Nephron (organoid): ENCODE measurements at regions not wholly inside any gene's neighbourhood (a gene's known extent, or its start where the extent isn't known, plus 50 kb on each side); places are given as distances from the start of the nearest gene placed in this dataset.

ENCODE experiments used
- H3K27ac Mint-ChIP-seq, 3 experiments: 2 replicates each; pipeline ENCODE4 v1.8.0; 2020; ENCODE audit warnings: mixed read lengths in 3 of 3, mild to moderate bottlenecking in 2 of 3, moderate library complexity in 1 of 3
- H3K27me3 Mint-ChIP-seq: 2 replicates; pipeline ENCODE4 v1.8.0; 2021; ENCODE audit warnings: low read depth, mild to moderate bottlenecking, moderate library complexity, mixed read lengths
- H3K36me3 Mint-ChIP-seq: 2 replicates; pipeline ENCODE4 v1.8.0; 2020; ENCODE audit warnings: low read depth, mixed read lengths
- H3K4me1 Mint-ChIP-seq: 2 replicates; pipeline ENCODE4 v1.8.0; 2020; ENCODE audit warnings: mixed read lengths
- H3K4me3 Mint-ChIP-seq, 3 experiments: 2 replicates each; pipeline ENCODE4 v1.8.0; 2020; ENCODE audit warnings: mild to moderate bottlenecking in 3 of 3, mixed read lengths in 3 of 3, moderate library complexity in 2 of 3
- H3K9me3 Mint-ChIP-seq: 2 replicates; pipeline ENCODE4 v1.8.0; 2020; ENCODE audit warnings: mixed read lengths
- TF ChIP-seq, protein P1 (sequence below), 3 experiments: fragments of 200-600 bp; sonication (generic); IDR thresholded peaks; one replicate each; pipeline ENCODE4 v1.5.0; 2021; ENCODE audit warnings: antibody characterized with exemption in 3 of 3; ENCODE audit not compliant: unreplicated experiment in 3 of 3

DNA sequence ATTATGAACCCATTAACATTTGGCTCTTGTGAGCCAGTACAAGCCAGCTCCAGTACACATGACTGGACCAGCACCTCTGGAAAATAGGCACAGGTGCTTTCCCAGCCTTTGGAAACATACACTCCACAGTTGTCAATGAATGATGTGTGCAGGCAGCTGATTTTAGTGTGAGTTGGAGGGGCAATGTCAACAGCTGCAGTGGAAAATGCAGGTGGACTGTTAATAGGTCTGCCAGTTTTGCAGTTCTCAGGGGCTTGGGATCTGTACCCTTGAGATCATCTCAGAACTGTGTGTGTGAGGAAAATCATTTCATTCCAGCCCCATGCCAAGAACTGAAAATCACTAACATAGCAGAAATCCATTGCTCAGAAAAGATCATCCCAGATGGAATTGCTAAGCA, 81.7 kb upstream of the CHRDL1 start:
- H3K27me3 Mint-ChIP-seq, result peaks cover 4% of the 10 kb centered on the region
- no peak overlapping the region for H3K4me3 Mint-ChIP-seq
- no peaks in the 10 kb centered on the region for H3K36me3 Mint-ChIP-seq

DNA sequence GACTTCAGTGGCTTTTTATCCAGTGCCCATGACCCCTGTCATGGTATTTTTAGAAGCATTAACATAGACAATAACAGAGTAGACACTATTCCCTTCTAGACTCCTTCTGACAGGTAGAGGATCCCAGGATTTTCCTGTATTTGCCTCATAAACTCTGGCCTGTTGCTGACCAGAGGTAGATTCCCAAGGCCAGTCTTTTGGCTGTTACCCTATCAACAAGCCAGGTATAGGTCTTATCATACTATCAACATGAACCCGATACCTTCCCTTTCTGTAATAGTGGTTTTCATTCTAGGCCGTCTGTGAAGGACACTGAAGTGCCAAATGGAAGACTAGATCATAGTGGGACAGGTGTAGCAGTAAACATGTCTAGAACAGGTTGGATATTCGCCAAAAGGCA, 76.2 kb upstream of the CHRDL1 start:
- no peak overlapping the region for H3K27ac Mint-ChIP-seq
- peaks cover 2% of the 10 kb centered on the region for H3K9me3 Mint-ChIP-seq
- H3K36me3 Mint-ChIP-seq, result no peaks in the 10 kb centered on the region

More for the DNA sequence above, 81.7 kb upstream of the CHRDL1 start:
- TF ChIP-seq, protein P1, sequence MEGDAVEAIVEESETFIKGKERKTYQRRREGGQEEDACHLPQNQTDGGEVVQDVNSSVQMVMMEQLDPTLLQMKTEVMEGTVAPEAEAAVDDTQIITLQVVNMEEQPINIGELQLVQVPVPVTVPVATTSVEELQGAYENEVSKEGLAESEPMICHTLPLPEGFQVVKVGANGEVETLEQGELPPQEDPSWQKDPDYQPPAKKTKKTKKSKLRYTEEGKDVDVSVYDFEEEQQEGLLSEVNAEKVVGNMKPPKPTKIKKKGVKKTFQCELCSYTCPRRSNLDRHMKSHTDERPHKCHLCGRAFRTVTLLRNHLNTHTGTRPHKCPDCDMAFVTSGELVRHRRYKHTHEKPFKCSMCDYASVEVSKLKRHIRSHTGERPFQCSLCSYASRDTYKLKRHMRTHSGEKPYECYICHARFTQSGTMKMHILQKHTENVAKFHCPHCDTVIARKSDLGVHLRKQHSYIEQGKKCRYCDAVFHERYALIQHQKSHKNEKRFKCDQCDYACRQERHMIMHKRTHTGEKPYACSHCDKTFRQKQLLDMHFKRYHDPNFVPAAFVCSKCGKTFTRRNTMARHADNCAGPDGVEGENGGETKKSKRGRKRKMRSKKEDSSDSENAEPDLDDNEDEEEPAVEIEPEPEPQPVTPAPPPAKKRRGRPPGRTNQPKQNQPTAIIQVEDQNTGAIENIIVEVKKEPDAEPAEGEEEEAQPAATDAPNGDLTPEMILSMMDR (IDR thresholded peaks at IDR 0.05; ENCODE audit: unreplicated experiment in 3 of 3), result no peak
- H3K27ac Mint-ChIP-seq, result no peak overlapping the region
- peaks cover 15% of the 10 kb centered on the region for H3K9me3 Mint-ChIP-seq
- peaks cover 7% of the 10 kb centered on the region for H3K4me1 Mint-ChIP-seq

DNA sequence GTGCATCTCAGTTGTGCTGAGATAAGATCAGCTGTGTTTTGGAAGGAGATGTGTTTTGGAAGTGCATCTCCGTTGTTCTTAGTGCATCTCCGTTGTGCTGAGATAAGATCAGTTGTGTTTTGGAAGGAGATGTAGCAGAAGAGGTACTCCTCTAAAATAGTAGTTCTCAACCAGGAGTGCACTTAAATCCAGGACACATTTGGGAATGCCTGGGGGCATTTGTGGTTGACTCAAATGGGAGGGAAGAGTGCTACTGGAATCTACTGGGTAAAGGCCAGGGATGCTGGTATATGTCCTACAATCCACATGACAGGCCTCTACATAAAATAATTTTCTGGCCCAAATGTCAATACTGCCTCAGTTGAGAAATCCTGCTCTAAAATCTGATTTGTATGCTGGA, 70.8 kb upstream of the CHRDL1 start:
- peaks cover 7% of the 10 kb centered on the region for H3K27me3 Mint-ChIP-seq
- H3K27ac Mint-ChIP-seq, result no peak overlapping the region
- H3K9me3 Mint-ChIP-seq, result peaks cover 2% of the 10 kb centered on the region
- TF ChIP-seq, protein P1 (IDR thresholded peaks at IDR 0.05; ENCODE audit: unreplicated experiment in 3 of 3), result no peak
- H3K4me1 Mint-ChIP-seq, result no peaks in the 10 kb centered on the region
- no peak overlapping the region for H3K4me3 Mint-ChIP-seq
- H3K36me3 Mint-ChIP-seq, result no peaks in the 10 kb centered on the region

More for the DNA sequence above, 76.2 kb upstream of the CHRDL1 start:
- Mint-ChIP-seq H3K4me1 (no peaks in the 10 kb centered on the region), H3K4me3 (no peak overlapping the region), H3K27me3 (no peaks in the 10 kb centered on the region)
- TF ChIP-seq, protein P1 (IDR thresholded peaks at IDR 0.05; ENCODE audit: unreplicated experiment in 3 of 3), result no peak

DNA sequence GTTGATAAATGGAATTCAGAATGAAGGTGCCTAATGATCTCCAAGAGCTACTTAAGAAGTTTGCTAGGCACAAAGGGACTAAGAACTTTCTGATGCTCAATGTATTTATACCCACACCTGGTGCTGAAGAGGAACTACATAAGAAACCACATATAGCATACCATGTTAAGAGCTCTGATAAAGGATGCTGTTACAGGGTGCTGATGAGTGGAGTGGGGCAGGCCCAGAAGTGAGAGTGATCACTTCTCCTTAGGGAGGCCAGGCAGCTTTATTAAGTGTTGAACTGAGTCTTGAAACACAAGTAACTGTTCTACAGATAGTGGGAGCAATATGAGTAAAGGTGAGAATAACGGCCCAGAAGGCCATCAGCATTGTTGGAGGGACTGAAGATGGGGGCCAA, 68.3 kb upstream of the CHRDL1 start:
- Mint-ChIP-seq H3K27ac (no peak overlapping the region), H3K36me3 (no peaks in the 10 kb centered on the region), H3K9me3 (peaks cover 5% of the 10 kb centered on the region), H3K4me1 (no peaks in the 10 kb centered on the region), H3K27me3 (peaks cover 15% of the 10 kb centered on the region), H3K4me3 (no peak overlapping the region)
- TF ChIP-seq, protein P1 (IDR thresholded peaks at IDR 0.05; ENCODE audit: unreplicated experiment in 3 of 3), result no peak

DNA sequence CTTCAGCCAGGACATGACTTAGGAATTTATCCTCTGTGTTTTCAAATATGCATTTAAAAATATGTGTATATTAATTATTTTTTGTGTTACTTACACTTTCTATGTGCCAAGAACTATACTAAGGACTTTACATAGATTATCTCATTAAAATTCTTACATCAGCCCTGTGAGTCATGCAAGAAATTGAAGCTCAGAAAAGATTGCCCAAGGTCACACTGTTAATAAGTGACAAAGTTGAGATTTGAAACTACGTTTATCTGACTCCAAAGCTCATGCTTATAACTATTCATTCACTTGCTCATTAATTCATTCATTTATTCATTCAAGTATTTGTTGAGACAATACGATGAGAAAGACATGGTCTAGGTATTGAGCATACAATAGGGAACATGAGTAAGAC, 62.9 kb upstream of the CHRDL1 start:
- no peak overlapping the region for H3K4me3 Mint-ChIP-seq
- H3K36me3 Mint-ChIP-seq, result no peaks in the 10 kb centered on the region
- TF ChIP-seq, protein P1 (IDR thresholded peaks at IDR 0.05; ENCODE audit: unreplicated experiment in 3 of 3), result no peak
- no peak overlapping the region for H3K27ac Mint-ChIP-seq
- H3K9me3 Mint-ChIP-seq, result peaks cover 3% of the 10 kb centered on the region
- peaks cover 3% of the 10 kb centered on the region for H3K4me1 Mint-ChIP-seq
- peaks cover 12% of the 10 kb centered on the region for H3K27me3 Mint-ChIP-seq

DNA sequence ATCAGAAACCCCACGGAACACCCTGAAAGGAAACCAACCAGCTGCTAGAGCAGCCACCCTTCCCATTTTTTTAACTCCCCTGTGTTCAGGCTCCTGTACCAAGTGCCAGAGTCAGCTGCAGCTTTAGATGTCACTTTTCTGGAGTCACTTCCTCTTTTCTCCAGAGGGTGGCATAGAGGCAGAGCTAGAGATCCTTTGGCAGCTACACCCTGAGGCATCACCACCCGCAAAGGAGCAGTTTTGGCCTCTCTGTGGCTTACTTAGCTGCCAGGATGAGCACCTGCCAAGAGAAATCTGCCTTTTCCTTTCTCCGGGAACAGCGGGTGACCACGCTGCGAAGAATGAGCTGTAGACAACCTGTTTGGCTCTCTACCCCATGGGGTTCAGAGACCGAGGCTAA, 58.0 kb upstream of the CHRDL1 start:
- Mint-ChIP-seq H3K4me1 (peaks cover 7% of the 10 kb centered on the region), H3K27ac (no peak overlapping the region), H3K36me3 (no peaks in the 10 kb centered on the region), H3K9me3 (no peaks in the 10 kb centered on the region), H3K4me3 (no peak overlapping the region), H3K27me3 (peaks cover 3% of the 10 kb centered on the region)
- TF ChIP-seq, protein P1 (IDR thresholded peaks at IDR 0.05; ENCODE audit: unreplicated experiment in 3 of 3), result peak; percentile 38 to 50 (median 44)
